Suppressor macrophage treated with lipopolysaccharide for 1 hour (primary cell): ENCODE measurements at regions not wholly inside any gene's neighbourhood (a gene's known extent, or its start where the extent isn't known, plus 50 kb on each side); places are given as distances from the start of the nearest gene placed in this dataset.
"Not testable (repeated sequence)": the region's sequence is repeated elsewhere in the genome, so short reads cannot be mapped to it uniquely, and the experiment has no call there.

Source experiments
- DNase-seq, 3 donors: peaks; one replicate each; pipeline ENCODE4 v3.0.0-alpha.2; 2020 to 2022

DNA sequence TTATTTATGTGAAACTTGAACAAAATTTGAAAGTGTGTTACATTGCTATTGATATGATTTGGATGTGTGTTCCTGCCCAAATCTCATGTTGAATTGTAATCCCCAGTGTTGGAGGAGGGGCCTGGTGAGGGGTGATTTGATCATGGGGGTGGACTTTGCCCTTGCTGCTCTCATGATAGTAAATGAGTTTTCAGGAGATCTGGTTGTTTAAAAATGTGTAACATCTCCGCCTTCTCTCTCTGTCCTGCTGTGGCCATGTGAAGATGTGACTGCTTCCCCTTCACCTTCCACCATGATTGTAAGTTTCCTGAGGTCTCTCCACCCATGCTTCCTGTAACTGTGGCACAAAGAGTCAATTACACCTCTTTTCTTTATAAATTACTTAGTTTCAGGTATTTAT is 1731.0 kb downstream of the SLITRK5 start:
- DNase-seq: no peak

- not testable (repeated sequence) for DNase-seq
Measured at GRCh38 chr13:89406096-89406495, 1734.9 kb downstream of the SLITRK5 start.

DNA sequence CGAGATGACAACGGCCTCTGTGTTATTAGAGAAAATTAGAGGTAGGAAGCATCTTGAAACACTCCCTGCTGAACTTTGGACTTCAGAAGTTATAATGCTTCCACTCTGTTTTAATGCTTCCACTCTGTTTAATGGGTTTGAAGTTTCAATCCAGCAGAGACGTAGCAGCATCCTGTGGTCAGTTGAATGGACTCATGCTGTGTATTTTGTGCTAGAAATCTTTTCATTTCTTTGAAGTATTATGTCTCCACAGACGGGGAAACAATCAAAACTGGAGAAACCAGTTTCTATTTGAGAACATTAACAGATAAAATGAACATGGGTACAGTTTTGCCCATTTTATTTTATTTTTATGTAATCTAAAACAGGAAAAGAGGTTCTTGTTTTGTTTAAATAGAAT is 1736.2 kb downstream of the SLITRK5 start:
- DNase-seq: no peak

DNA sequence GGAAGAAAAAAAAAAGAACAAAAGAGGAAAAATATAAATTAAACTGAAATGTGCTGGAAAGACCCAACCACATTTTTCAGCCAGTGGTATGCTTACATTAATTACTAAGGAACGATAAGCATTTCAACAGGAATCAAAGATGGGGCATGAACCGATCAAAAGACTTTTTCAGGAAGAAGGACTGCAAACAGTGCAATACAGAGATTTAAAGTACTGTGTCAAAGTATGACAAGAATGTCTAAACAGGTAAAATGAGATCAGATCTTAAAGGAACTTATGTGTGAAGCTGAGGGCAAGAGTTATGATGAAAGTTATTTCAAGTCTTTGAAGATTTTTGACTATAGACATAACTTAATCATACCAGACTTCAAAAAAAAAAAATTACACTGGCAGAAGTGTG is 1761.8 kb downstream of the SLITRK5 start:
- DNase-seq: no peak

GRCh38 chr13:89434624-89435023 is 1763.5 kb downstream of the SLITRK5 start:
- DNase-seq: not testable (repeated sequence)

- DNase-seq: no peak
Measured at GRCh38 chr13:89454681-89455080, 1783.5 kb downstream of the SLITRK5 start.

- no peak for DNase-seq
Measured at GRCh38 chr13:89455225-89455624, 1784.1 kb downstream of the SLITRK5 start.

GRCh38 chr13:89455741-89456140 is 1784.6 kb downstream of the SLITRK5 start:
- no peak for DNase-seq

DNA sequence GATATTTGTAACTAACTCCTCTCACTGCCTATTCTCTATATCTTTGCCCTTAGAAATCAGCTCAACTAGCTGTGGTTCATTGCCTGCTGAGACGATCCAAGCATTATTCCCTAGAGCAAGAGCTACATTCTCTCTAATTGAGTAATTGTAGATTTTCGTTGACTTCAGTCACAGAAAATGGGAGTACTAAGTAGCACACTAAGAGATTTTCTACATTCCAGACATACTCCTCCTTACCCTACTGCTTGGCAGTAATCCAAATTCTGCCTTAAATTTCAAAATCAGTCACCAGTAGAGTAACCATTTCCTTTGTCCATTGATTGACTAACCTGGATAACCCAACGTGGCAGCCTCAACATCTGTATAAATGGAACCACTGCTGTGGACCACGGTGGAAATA is 1786.8 kb downstream of the SLITRK5 start:
- no peak for DNase-seq

DNA sequence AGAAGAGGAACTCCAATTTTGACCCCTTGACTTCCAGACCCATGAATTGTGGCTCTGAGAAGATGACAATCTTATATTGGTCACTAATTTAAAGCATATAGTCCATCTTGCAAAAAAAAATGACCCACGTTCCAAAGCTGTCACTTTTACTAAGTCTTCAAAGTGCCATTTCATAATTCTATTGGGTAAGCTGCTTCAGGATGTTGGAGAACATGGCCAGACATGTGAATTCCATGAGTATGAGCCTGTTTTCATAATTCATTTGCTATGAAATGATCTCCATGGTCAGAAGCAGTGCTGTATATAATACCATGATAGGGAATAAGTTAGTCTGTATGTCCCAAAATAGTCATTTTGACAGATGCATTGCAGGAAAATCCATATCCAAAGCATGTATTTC is 1787.3 kb downstream of the SLITRK5 start:
- DNase-seq: no peak

GRCh38 chr13:89460895-89461294 is 1789.7 kb downstream of the SLITRK5 start:
- not testable (repeated sequence) for DNase-seq

- DNase-seq: no peak
Measured at GRCh38 chr13:89465366-89465765, 1794.2 kb downstream of the SLITRK5 start.

DNA sequence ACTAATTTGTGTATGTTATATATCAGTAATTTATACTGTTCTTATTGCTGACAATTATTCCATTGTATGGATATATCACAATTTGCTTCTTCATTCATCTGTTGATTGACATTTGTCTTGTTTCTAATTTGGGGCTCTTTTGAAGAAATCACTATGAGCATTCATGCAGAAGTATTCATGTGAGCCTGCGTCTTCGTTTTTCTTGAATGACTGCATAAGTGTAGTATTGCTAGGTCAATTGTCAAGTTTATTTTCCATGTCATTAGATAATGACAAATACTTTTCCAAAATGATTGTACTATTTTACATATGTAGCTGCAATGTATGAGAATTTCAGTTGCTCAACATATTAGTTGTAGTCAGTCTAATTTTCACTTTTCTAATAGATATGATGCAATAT is 1796.9 kb downstream of the SLITRK5 start:
- DNase-seq: no peak

- DNase-seq: no peak
Measured at GRCh38 chr13:89470901-89471300, 1799.7 kb downstream of the SLITRK5 start.

DNA sequence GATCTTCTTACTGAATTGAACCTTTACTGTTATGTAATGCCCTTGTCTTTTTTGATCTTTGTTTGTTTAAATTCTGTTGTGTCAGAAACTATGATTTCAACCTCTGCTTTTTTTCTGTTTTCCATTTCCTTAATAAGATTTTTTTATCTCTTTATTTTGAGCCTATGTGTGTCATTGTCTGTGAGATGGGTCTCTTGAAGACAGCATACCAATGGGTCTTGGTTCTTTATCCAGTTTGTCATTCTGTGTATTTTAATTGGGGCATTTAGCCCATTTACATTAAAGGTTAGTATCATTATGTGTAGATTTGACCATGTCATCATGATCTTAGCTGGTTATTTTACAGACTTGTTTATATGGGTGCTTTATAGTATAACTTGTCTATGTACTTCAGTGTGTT is 1803.3 kb downstream of the SLITRK5 start:
- no peak for DNase-seq

GRCh38 chr13:89486065-89486464 is 1814.9 kb downstream of the SLITRK5 start:
- DNase-seq: no peak

GRCh38 chr13:89486709-89487108 is 1815.5 kb downstream of the SLITRK5 start:
- no peak for DNase-seq

- no peak for DNase-seq
Measured at GRCh38 chr13:89490661-89491060, 1819.5 kb downstream of the SLITRK5 start.

DNA sequence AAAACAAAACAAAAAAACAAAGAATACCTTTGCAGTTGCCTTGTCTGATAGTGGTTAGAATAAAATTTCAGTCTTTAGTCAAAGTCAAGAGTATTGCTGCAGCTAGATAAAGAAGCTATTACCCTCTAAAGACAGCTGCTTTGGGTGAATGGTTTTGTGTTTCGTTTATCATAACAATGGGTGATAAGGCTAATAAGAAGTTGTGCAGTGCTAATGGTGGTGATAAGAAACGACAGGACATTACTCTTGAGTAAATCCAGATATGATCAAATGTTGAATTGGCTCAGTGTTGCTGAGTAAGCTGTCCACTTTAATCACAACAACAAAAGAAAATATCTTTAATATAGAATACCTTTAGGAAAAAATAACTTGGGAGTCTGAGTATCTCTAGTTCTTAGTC is 1825.3 kb downstream of the SLITRK5 start:
- DNase-seq: no peak

GRCh38 chr13:89497658-89498057 is 1826.5 kb downstream of the SLITRK5 start:
- DNase-seq: no peak

GRCh38 chr13:89502286-89502685 is 1831.1 kb downstream of the SLITRK5 start:
- DNase-seq: no peak

GRCh38 chr13:89514534-89515312 is 1832.8 kb upstream of the MIR17HG start:
- DNase-seq: no peak

DNA sequence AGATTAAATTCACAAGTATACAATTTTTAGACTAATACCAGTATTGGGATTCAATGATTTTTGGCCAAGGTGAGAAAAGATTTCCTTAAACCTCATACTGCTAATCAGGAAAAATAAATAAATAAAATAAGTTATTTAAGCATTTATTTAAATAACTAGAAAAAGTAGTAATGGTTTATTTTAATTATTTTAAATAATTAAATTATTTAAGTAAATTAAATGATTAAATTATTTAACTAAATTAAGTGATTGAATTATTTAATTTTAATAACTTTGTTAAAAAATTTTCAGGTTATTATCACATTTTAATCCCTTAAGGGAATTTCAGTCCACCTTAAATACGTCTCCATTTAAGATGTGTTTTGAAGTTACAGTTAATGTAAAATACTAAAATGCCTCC is 1831.5 kb upstream of the MIR17HG start:
- no peak for DNase-seq

DNA sequence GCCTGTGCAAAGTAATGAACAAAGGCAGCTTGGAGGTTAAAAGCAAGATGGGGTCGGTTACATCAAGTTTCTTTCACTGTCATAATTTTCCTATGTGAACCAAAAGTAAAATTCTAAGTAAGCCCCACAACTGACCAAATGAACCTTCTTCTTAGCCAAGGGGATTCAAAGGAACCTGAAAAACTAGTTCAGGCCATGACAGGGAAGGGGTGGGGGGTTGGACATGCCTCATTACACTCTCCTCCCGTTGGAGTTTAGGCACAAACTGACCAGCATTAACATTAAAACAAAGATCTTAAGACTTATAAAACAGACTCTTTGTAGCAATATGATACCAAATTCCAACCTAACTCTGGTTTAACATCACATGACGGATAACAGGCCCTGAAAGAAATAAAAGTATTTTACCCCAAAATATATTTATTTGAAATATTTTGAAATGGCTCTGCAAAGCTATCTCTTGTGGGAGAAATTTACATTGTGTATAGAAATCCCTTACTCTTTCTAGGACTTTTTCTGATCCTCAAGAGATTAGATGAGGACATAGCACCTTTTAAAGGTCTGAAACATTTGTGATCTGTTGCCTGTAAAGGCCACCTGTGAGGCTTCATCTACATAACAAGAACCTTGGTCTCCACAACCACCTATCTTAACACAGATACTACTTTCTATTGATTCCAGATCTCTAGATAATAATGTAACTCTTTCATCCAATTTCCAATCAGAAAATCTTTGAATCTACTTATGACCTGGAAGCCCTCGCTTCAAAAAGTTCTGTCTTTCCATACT is 1829.0 kb upstream of the MIR17HG start:
- DNase-seq: no peak
